Immature natural killer cell (primary cell): ENCODE measurements at regions not wholly inside any gene's neighbourhood (a gene's known extent, or its start where the extent isn't known, plus 50 kb on each side); places are given as distances from the start of the nearest gene placed in this dataset.
"Not testable (repeated sequence)": the region's sequence is repeated elsewhere in the genome, so short reads cannot be mapped to it uniquely, and the experiment has no call there.

Experiments
- DNase-seq, 3 donors: peaks; one replicate each; pipeline ENCODE4 v3.0.0; 2022; ENCODE audit warnings: mixed read lengths in 1 of 3
- H3K27ac Mint-ChIP-seq, 6 donors: one replicate each; pipeline ENCODE4 v1.8.0; 2020; ENCODE audit warnings: mixed read lengths in 6 of 6, mild to moderate bottlenecking in 5 of 6, inconsistent platforms in 4 of 6, moderate library complexity in 3 of 6
- H3K27me3 Mint-ChIP-seq, 3 donors: one replicate each; pipeline ENCODE4 v1.8.0; 2020 to 2021; ENCODE audit warnings: low read depth in 3 of 3, mild to moderate bottlenecking in 3 of 3, mixed read lengths in 3 of 3, moderate library complexity in 3 of 3, inconsistent platforms in 1 of 3
- H3K36me3 Mint-ChIP-seq, 3 donors: one replicate each; pipeline ENCODE4 v1.8.0; 2020; ENCODE audit warnings: mixed read lengths in 3 of 3, inconsistent platforms in 2 of 3, mild to moderate bottlenecking in 2 of 3
- H3K4me1 Mint-ChIP-seq, 2 donors: one replicate each; pipeline ENCODE4 v1.8.0; 2020; ENCODE audit warnings: inconsistent platforms in 2 of 2, mild to moderate bottlenecking in 2 of 2, mixed read lengths in 2 of 2, moderate library complexity in 1 of 2
- H3K4me3 Mint-ChIP-seq, 5 donors: one replicate each; pipeline ENCODE4 v1.8.0; 2020; ENCODE audit warnings: mild to moderate bottlenecking in 5 of 5, mixed read lengths in 5 of 5, inconsistent platforms in 3 of 5, moderate library complexity in 3 of 5
- H3K9me3 Mint-ChIP-seq, 6 donors: one replicate each; pipeline ENCODE4 v1.8.0; 2020; ENCODE audit warnings: mild to moderate bottlenecking in 6 of 6, mixed read lengths in 6 of 6, inconsistent platforms in 4 of 6, moderate library complexity in 3 of 6

DNA sequence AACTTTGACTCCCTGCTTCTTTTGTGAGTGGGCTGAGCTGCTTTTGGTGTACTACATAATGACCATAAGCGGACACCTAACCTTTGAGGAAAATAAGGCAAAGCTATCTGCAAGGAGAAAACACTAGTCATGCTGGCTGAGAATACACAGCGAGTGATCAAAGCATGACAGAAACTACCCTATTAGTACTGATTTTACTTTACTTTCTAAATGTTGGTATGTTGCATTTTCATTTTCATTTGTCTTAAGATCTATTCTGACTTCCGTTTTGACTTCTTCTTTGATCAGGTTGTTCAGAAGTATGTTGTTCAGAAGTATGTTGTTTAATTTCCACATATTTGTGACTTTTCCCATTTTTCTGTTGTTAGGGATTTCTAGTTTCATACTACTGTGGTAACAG is 361.1 kb downstream of the TRAM1L1 start:
- DNase-seq = no peak
- Mint-ChIP-seq H3K9me3 (peaks cover 6 to 32% (median 22%) of the 10 kb centered on the region in 6 donors), H3K36me3 (no peaks in the 10 kb centered on the region), H3K4me3 (no peak overlapping the region), H3K27ac (no peak overlapping the region), H3K4me1 (no peaks in the 10 kb centered on the region), H3K27me3 (peaks cover 0 to 1% (median 0%) of the 10 kb centered on the region in 3 donors)

DNA sequence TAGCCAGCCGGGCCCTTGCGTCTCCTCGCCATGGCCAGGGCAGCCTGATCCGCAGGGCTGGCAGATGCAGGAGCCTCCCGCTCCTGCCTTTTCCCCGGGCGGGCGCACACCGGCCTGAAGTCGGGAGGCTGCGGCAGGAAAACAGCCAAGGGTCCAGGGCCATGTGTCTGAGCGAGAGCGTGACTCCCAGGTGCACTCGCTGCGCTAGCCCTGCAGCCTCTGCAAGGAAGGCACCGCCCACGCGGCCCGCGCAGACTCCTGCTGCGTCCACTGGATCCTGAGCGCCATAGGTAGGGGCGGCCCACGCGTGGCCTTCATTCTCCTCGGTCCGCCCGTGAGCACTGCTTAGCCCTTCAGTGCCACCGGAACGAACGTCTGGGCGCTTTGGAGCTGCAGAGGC is 379.9 kb downstream of the TRAM1L1 start:
- peaks cover 5 to 34% (median 21%) of the 10 kb centered on the region in 6 donors for H3K9me3 Mint-ChIP-seq
- no peak for DNase-seq
- peaks cover 0 to 2% (median 1%) of the 10 kb centered on the region in 3 donors for H3K27me3 Mint-ChIP-seq
- no peak overlapping the region for H3K4me3 Mint-ChIP-seq
- no peaks in the 10 kb centered on the region for H3K36me3 Mint-ChIP-seq
- H3K4me1 Mint-ChIP-seq = no peaks in the 10 kb centered on the region
- H3K27ac Mint-ChIP-seq = no peak overlapping the region

DNA sequence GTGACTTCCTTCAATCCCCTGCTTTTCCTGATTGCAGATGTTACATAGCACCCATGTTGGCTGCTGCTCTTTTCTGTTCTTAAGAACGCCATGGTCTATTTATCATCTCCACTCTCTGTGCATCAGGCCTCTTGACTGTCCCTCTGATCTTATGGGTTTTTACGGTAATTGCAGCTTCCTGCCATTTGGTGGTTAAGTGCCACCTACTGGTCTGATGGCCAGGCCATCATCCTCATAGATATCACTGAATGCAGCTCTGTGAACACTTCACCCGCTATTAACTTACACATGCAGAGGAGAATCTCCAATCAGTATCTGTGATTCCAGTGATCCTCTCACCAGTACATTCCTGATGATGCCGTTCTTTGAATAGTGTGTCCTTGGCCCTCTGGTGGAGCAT is 382.4 kb downstream of the TRAM1L1 start:
- Mint-ChIP-seq H3K36me3 (no peaks in the 10 kb centered on the region), H3K4me1 (no peaks in the 10 kb centered on the region), H3K27me3 (peaks cover 0 to 2% (median 1%) of the 10 kb centered on the region in 3 donors), H3K4me3 (no peak overlapping the region), H3K27ac (no peak overlapping the region), H3K9me3 (peaks cover 7 to 41% (median 22%) of the 10 kb centered on the region in 6 donors)
- DNase-seq = no peak

DNA sequence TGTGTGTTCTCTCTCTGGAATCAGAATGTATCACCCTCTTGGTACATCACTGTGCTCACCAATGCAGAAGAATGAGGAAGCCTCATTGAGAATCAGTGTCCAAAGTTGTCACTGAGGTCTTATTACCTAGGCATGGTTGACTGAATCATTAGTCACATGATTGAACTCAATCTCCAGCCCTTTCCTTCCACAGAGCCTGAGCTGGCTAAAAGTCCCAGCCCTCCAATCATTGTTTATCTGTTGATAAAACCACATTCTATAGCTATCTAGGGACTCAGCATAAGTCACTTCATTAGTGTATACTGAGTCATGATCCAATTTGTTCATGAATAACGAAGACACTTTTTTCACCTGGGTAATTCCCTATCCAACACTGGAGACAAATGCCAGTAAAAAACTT is 396.8 kb downstream of the TRAM1L1 start:
- Mint-ChIP-seq H3K4me3 (no peak overlapping the region), H3K9me3 (peaks cover 2 to 16% (median 7%) of the 10 kb centered on the region in 6 donors), H3K36me3 (no peaks in the 10 kb centered on the region), H3K27ac (no peak overlapping the region), H3K4me1 (no peaks in the 10 kb centered on the region), H3K27me3 (no peaks in the 10 kb centered on the region)
- DNase-seq = no peak

DNA sequence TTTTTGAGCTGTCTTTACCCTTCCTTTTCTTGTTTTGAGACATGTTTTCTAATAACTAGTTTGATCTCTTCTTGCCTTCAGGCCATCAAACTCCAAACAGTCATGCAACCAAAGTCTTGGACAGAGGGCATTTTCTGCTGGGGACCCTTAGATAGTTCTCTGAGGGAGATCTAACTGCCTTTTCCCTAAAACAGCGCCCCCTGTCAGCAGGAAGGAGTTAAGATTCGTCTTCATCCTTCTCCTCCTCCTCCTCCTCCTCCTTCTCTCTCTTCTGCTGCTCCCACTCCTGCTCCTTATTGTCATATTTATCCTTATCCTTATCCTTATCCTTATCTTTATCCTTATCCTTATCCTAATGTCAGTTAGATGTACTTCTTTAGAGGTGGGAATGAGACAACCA is 417.2 kb downstream of the TRAM1L1 start:
- no peak for DNase-seq
- Mint-ChIP-seq H3K36me3 (peaks cover 0 to 4% (median 3%) of the 10 kb centered on the region in 3 donors), H3K9me3 (peaks cover 7 to 31% (median 16%) of the 10 kb centered on the region in 6 donors), H3K4me3 (no peak overlapping the region), H3K27me3 (no peaks in the 10 kb centered on the region), H3K27ac (no peak overlapping the region), H3K4me1 (no peaks in the 10 kb centered on the region)

DNA sequence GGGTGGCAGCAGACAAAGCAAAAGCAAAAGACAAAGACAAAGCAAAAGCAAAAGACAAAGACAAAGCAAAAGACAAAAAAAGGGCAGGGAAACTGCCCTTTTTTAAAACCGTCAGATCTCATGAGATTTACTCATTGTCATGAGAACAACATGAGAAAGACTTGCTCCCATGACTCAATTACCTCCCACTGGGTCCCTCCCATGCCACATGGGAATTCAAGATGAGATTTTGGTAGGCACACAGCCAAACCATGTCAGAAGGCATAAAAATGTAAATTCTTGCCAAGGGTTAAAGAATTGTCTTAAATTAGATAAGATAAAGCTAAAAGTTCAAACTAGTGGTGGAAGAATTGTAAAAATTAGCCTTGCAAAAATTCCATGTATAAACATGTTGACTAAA is 419.7 kb downstream of the TRAM1L1 start:
- peaks cover 0 to 4% (median 3%) of the 10 kb centered on the region in 3 donors for H3K36me3 Mint-ChIP-seq
- no peak overlapping the region for H3K27ac Mint-ChIP-seq
- H3K9me3 Mint-ChIP-seq = peaks cover 9 to 36% (median 19%) of the 10 kb centered on the region in 6 donors
- H3K4me3 Mint-ChIP-seq = no peak overlapping the region
- DNase-seq = no peak
- H3K27me3 Mint-ChIP-seq = no peaks in the 10 kb centered on the region
- no peaks in the 10 kb centered on the region for H3K4me1 Mint-ChIP-seq

DNA sequence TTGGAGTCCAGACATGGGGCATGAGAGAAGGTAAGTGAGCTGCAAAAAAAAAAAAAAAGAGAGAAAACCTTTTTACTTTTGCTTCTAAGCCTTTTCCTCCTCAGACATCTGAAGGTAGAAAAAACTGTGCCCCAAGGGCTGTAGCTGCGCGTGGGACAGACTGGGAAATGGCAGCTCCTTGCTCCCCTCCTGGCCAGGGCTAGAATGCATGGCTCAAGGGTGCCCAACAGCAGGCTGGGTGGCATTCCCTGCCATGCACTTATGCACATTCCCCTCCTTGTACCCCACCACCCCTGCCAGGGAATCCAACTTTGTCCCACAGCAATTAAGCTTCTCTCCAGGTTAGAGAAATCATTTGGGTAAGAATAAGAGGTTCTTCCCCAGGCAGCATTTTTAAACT is 421.2 kb downstream of the TRAM1L1 start:
- no peaks in the 10 kb centered on the region for H3K27me3 Mint-ChIP-seq
- H3K9me3 Mint-ChIP-seq = peaks cover 9 to 51% (median 25%) of the 10 kb centered on the region in 6 donors
- peaks cover 0 to 4% (median 3%) of the 10 kb centered on the region in 3 donors for H3K36me3 Mint-ChIP-seq
- H3K27ac Mint-ChIP-seq = no peak overlapping the region
- DNase-seq = no peak
- H3K4me3 Mint-ChIP-seq = no peak overlapping the region
- H3K4me1 Mint-ChIP-seq = no peaks in the 10 kb centered on the region

DNA sequence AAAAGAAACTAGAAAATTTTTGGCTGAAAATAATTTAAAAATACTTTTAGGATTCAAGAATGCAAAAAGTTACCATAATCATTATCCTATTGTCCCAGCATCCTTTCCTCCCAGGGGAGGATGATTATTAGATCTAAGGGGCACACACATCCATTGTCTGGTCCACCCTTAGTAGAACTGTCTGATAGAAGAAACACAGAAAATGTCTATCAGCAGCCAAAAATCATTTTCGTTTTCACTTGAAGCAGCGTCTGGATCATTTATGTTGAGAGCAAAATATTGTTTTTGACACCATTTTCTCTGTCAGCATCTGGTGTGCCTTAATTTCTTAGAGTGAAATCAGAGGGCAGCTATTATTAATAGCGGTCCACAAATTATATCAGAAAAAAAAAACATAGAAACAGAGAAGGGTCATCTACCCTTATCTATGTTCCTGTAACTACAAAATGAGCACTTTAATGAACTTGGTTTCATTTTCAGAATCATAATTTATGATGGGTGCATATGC is 446.3 kb downstream of the TRAM1L1 start:
- Mint-ChIP-seq H3K9me3 (peaks cover 4 to 11% (median 5%) of the 10 kb centered on the region in 6 donors), H3K36me3 (no peaks in the 10 kb centered on the region), H3K4me3 (no peak overlapping the region)

DNA sequence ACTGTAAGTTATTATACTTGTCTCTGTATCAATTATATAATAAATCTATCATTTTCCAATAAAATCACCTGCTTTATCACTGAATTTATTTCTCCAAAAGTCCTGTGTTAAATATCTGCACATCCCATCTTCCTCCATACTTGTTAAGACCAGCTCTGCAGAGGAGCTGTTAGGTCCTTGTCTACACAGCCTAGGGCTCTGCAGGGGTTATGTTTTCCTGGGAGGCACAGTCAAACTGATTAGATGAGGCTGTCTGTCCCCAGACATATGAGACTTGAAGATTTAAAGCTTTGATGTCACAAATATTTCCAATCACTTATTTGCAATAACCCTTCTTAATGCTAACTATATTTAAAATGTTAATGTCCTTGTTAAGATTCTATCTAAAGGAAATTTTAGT is 446.8 kb downstream of the TRAM1L1 start:
- Mint-ChIP-seq H3K36me3 (no peaks in the 10 kb centered on the region), H3K27me3 (peaks cover 0 to 1% (median 0%) of the 10 kb centered on the region in 3 donors), H3K4me1 (no peaks in the 10 kb centered on the region), H3K9me3 (peaks cover 3 to 11% (median 5%) of the 10 kb centered on the region in 6 donors), H3K4me3 (no peak overlapping the region), H3K27ac (no peak overlapping the region)
- no peak for DNase-seq

More for the DNA sequence above, 446.3 kb downstream of the TRAM1L1 start:
- peaks cover 0 to under 1% (median 0%) of the 10 kb centered on the region in 3 donors for H3K27me3 Mint-ChIP-seq
- no peak for DNase-seq
- no peaks in the 10 kb centered on the region for H3K4me1 Mint-ChIP-seq
- no peak overlapping the region for H3K27ac Mint-ChIP-seq

DNA sequence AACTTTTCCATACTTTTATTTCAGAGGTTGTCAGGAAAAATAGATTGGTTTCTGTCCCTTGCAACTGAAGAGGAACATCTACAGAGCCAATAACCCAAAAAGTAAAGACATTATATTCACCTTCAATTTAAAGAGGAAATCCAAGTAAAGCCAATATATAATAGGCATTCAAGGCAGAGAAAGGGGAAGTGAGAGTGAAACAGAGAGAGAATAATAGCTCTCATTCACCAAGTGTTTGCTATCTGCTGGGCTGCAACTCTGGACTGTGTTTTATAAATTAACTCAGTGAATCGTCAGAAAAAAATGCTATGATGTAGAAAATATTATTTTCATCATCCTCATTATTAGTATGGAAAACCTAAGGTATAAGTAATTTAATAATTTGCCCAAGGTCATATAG is 448.5 kb downstream of the TRAM1L1 start:
- H3K4me3 Mint-ChIP-seq = no peak overlapping the region
- H3K27me3 Mint-ChIP-seq = peaks cover 0 to 1% (median 0%) of the 10 kb centered on the region in 3 donors
- H3K9me3 Mint-ChIP-seq = peaks cover 3 to 18% (median 6%) of the 10 kb centered on the region in 6 donors
- no peak for DNase-seq
- H3K4me1 Mint-ChIP-seq = no peaks in the 10 kb centered on the region
- no peaks in the 10 kb centered on the region for H3K36me3 Mint-ChIP-seq
- H3K27ac Mint-ChIP-seq = no peak overlapping the region

DNA sequence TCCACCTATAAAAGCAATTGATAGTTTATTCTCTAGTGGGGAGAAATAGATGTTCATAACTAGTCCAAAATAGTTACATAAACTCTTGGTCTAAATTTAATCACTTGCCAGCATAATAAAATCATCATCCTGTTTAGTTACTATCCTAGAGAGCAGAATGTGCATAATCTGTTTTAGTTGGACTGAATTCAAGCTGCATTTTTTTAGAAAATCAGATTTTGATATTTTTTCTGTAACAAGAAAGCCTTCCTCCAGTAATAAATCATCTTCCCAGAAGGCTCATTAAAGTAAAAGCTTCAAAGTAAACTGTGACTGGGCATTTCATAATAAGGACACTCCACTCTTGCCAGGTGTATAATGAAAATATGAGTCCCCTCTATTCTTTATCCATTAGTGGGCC is 453.1 kb downstream of the TRAM1L1 start:
- Mint-ChIP-seq H3K36me3 (no peaks in the 10 kb centered on the region), H3K4me1 (no peaks in the 10 kb centered on the region), H3K9me3 (peaks cover 3 to 30% (median 14%) of the 10 kb centered on the region in 6 donors), H3K27me3 (peaks cover 0 to 1% (median 0%) of the 10 kb centered on the region in 3 donors), H3K4me3 (no peak overlapping the region), H3K27ac (no peak overlapping the region)
- no peak for DNase-seq

DNA sequence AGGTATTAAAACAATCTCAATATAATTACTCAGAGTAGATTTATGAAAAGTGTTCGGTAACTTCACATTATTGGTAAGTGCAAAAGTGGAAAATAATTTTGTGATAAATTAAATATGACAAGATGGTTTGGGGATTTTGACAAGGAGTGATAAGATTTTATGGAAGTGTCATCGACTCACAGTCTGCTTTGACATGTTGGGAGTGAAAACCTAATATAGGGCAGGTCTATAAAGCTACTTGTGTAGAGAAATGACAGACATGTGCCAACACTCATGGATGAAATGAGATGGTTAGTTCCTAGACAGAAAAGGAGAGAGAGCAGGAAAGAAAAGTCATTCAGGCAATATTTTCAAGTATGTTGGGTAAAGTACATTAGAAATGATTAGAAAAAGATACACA is 456.8 kb downstream of the TRAM1L1 start:
- H3K4me3 Mint-ChIP-seq = no peak overlapping the region
- no peaks in the 10 kb centered on the region for H3K36me3 Mint-ChIP-seq
- peaks cover 4 to 25% (median 15%) of the 10 kb centered on the region in 6 donors for H3K9me3 Mint-ChIP-seq
- DNase-seq = no peak
- H3K4me1 Mint-ChIP-seq = no peaks in the 10 kb centered on the region
- H3K27ac Mint-ChIP-seq = no peak overlapping the region
- no peaks in the 10 kb centered on the region for H3K27me3 Mint-ChIP-seq

DNA sequence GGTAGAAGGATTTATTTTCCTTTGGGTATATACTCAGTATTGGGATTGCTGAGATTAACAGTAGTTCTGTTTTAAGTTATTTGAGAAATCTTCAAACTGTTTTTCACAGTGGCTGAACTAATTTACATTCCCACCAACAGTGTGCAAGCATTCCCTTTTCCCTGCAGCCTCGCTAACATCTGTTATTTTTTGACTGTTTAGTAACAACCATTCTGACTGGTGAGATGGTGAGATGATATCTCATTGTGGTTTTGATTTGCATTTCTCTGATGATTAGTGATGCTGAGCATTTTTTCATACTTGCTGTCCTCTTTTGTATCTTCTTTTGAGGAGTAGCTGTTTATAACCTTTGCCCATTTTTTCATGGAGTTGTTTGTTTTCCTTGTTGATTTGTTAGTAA is 457.8 kb downstream of the TRAM1L1 start:
- H3K4me3 Mint-ChIP-seq = no peak overlapping the region
- no peak overlapping the region for H3K27ac Mint-ChIP-seq
- H3K36me3 Mint-ChIP-seq = no peaks in the 10 kb centered on the region
- H3K27me3 Mint-ChIP-seq = no peaks in the 10 kb centered on the region
- peaks cover 3 to 25% (median 12%) of the 10 kb centered on the region in 6 donors for H3K9me3 Mint-ChIP-seq
- DNase-seq = no peak
- H3K4me1 Mint-ChIP-seq = no peaks in the 10 kb centered on the region

DNA sequence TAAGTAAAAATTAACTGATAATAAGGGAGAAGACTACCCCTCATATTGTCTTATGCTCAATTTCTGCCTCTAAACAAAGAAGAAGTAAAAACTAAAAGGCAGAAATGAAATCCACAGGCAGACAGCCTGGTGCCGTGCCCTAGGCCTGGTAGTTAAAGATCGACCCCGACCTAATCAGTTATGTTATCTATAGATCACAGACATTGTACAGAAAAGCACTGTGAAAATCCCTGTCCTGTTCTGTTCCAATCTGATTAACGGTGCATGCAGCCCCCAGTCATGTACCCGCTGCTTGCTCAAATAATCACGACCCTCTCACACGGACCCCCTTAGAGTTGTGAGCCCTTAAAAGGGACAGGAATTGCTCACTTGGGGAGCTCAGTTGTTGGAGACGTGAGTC is 465.9 kb downstream of the TRAM1L1 start:
- not testable (repeated sequence) for H3K27me3 Mint-ChIP-seq, H3K27ac Mint-ChIP-seq, DNase-seq, H3K4me3 Mint-ChIP-seq, H3K36me3 Mint-ChIP-seq, H3K4me1 Mint-ChIP-seq
- peaks cover 2 to 18% (median 10%) of the 10 kb centered on the region in 6 donors for H3K9me3 Mint-ChIP-seq

DNA sequence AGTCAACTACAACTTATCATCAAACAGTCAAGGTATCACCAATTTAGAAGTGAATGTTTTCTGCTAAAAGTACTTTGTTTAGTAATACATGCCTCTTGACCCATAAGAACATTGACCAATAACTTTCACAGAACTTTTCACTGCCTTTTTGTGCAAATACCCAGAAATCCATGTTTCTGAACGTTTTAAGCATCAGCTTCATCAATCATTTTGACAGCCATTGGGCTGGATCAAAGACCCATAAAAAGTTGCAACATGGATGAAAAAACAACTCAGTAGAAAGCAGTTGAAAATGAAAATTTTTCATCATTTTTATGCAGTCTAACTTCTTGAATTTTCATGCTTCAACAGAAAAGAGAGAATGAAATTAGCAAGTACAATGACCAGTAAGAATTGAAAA is 466.7 kb downstream of the TRAM1L1 start:
- no peaks in the 10 kb centered on the region for H3K36me3 Mint-ChIP-seq
- H3K4me3 Mint-ChIP-seq = no peak overlapping the region
- no peak for DNase-seq
- H3K27me3 Mint-ChIP-seq = no peaks in the 10 kb centered on the region
- H3K4me1 Mint-ChIP-seq = no peaks in the 10 kb centered on the region
- H3K27ac Mint-ChIP-seq = no peak overlapping the region
- peaks cover 2 to 23% (median 12%) of the 10 kb centered on the region in 6 donors for H3K9me3 Mint-ChIP-seq
